ENCODE measurements at regions not wholly inside any gene's neighbourhood (a gene's known extent, or its start where the extent isn't known, plus 50 kb on each side); places are given as distances from the start of the nearest gene placed in this dataset.

GRCh38 chr11:24384240-24384639 lies 112.6 kb upstream of the LUZP2 start:
- H3K36me3 ChIP-seq, result no peaks in the 10 kb centered on the region
- H3K9me3 ChIP-seq, result no peaks in the 10 kb centered on the region
- intact Hi-C loops (cut with DNase I), result no loop called here
- TF ChIP-seq POLR2A (IDR thresholded peaks at IDR 0.05) (no peak), CTCF (IDR thresholded peaks at IDR 0.05) (no peak)
- ATAC-seq (no peak), DNase-seq (no peak)
- H3K27me3 ChIP-seq, result no peaks in the 10 kb centered on the region
- H3K4me1 ChIP-seq, result no peaks in the 10 kb centered on the region
- no peak overlapping the region for H3K4me3 ChIP-seq
- H3K27ac ChIP-seq, result no peak overlapping the region
- 22% methylated on average over 3 of the region's 3 CpGs for WGBS (ENCODE audit: insufficient coverage, low coverage, low lambda C conversion rate, missing lambda C conversion rate)

GRCh38 chr11:24386546-24387397 lies 110.1 kb upstream of the LUZP2 start:
- Histone ChIP-seq H3K9me3 (no peaks in the 10 kb centered on the region), H3K4me3 (no peak overlapping the region), H3K27ac (no peak overlapping the region), H3K36me3 (no peaks in the 10 kb centered on the region), H3K27me3 (no peaks in the 10 kb centered on the region), H3K4me1 (no peaks in the 10 kb centered on the region)
- peak; percentile 12 to 44 (median 40) for TF ChIP-seq CTCF (IDR thresholded peaks at IDR 0.05)
- TF ChIP-seq POLR2A (IDR thresholded peaks at IDR 0.05), result no peak
- ATAC-seq, result no peak
- WGBS (ENCODE audit: insufficient coverage, low coverage, low lambda C conversion rate, missing lambda C conversion rate), result 39% methylated on average over 6 of the region's 6 CpGs
- intact Hi-C loops (cut with DNase I), result no loop called here
- DNase-seq, result no peak

GRCh38 chr11:24389575-24389974 lies 107.3 kb upstream of the LUZP2 start:
- Histone ChIP-seq H3K27ac (no peak overlapping the region), H3K4me3 (no peak overlapping the region), H3K36me3 (no peaks in the 10 kb centered on the region), H3K27me3 (no peaks in the 10 kb centered on the region), H3K9me3 (no peaks in the 10 kb centered on the region), H3K4me1 (no peaks in the 10 kb centered on the region)
- 66% methylated on average over 3 of the region's 5 CpGs for WGBS (ENCODE audit: insufficient coverage, low coverage, low lambda C conversion rate, missing lambda C conversion rate)
- intact Hi-C loops (cut with DNase I), result no loop called here
- no peak for ATAC-seq
- TF ChIP-seq CTCF (IDR thresholded peaks at IDR 0.05), result no peak
- TF ChIP-seq POLR2A (IDR thresholded peaks at IDR 0.05), result no peak
- no peak for DNase-seq

GRCh38 chr11:24390016-24390415 lies 106.8 kb upstream of the LUZP2 start:
- intact Hi-C loops (cut with DNase I), result no loop called here
- H3K27me3 ChIP-seq, result no peaks in the 10 kb centered on the region
- no peak for TF ChIP-seq CTCF (IDR thresholded peaks at IDR 0.05)
- WGBS (ENCODE audit: insufficient coverage, low coverage, low lambda C conversion rate, missing lambda C conversion rate), result 45% methylated on average over 5 of the region's 5 CpGs
- ATAC-seq, result no peak
- H3K36me3 ChIP-seq, result no peaks in the 10 kb centered on the region
- no peak overlapping the region for H3K27ac ChIP-seq
- H3K4me1 ChIP-seq, result no peaks in the 10 kb centered on the region
- DNase-seq, result no peak
- no peaks in the 10 kb centered on the region for H3K9me3 ChIP-seq
- no peak overlapping the region for H3K4me3 ChIP-seq
